Pulmonary artery endothelial cell (primary cell): ENCODE measurements at regions not wholly inside any gene's neighbourhood (a gene's known extent, or its start where the extent isn't known, plus 50 kb on each side); places are given as distances from the start of the nearest gene placed in this dataset.

Experiments
- DNase-seq: peaks from one replicate; pipeline ENCODE4 v3.0.0-alpha.2; 2011; ENCODE audit warnings: low read depth, low spot score

- no peak for DNase-seq
Measured at GRCh38 chr10:10829576-10829975, 188.1 kb upstream of the CELF2 start.

GRCh38 chr10:10830293-10830986, 187.2 kb upstream of the CELF2 start:
- peak; percentile 89 for DNase-seq

GRCh38 chr10:10831085-10831484, 186.6 kb upstream of the CELF2 start:
- DNase-seq: peak; percentile 96

- DNase-seq: no peak
Measured at GRCh38 chr10:10833955-10834354, 183.7 kb upstream of the CELF2 start.

GRCh38 chr10:10844251-10844650, 173.4 kb upstream of the CELF2 start:
- no peak for DNase-seq

- no peak for DNase-seq
Measured at GRCh38 chr10:10845185-10845584, 172.5 kb upstream of the CELF2 start.

- no peak for DNase-seq
Measured at GRCh38 chr10:10845826-10846503, 171.7 kb upstream of the CELF2 start.

- DNase-seq: no peak
Measured at GRCh38 chr10:10846504-10846900, 171.2 kb upstream of the CELF2 start.

GRCh38 chr10:10847387-10847786, 170.3 kb upstream of the CELF2 start:
- DNase-seq: no peak

- DNase-seq: no peak
Measured at GRCh38 chr10:10848488-10849111, 169.1 kb upstream of the CELF2 start.

- no peak for DNase-seq
Measured at GRCh38 chr10:10849306-10849705, 168.4 kb upstream of the CELF2 start.

- DNase-seq: no peak
Measured at GRCh38 chr10:10850214-10850613, 167.5 kb upstream of the CELF2 start.

GRCh38 chr10:10852464-10852863, 165.2 kb upstream of the CELF2 start:
- no peak for DNase-seq

- DNase-seq: no peak
Measured at GRCh38 chr10:10853954-10854353, 163.7 kb upstream of the CELF2 start.

- DNase-seq: no peak
Measured at GRCh38 chr10:10854725-10855124, 162.9 kb upstream of the CELF2 start.

- DNase-seq: no peak
Measured at GRCh38 chr10:10855151-10855581, 162.5 kb upstream of the CELF2 start.

GRCh38 chr10:10860455-10860976, 157.2 kb upstream of the CELF2 start:
- DNase-seq: no peak

- DNase-seq: no peak
Measured at GRCh38 chr10:10865303-10865702, 152.4 kb upstream of the CELF2 start.

- no peak for DNase-seq
Measured at GRCh38 chr10:10865913-10866312, 151.8 kb upstream of the CELF2 start.

- peak; percentile 35 for DNase-seq
Measured at GRCh38 chr10:10869592-10869991, 148.1 kb upstream of the CELF2 start.

GRCh38 chr10:10870523-10871241, 147.0 kb upstream of the CELF2 start:
- DNase-seq: no peak

- DNase-seq: no peak
Measured at GRCh38 chr10:10871352-10871751, 146.3 kb upstream of the CELF2 start.
